ENCODE measurements at regions not wholly inside any gene's neighbourhood (a gene's known extent, or its start where the extent isn't known, plus 50 kb on each side); places are given as distances from the start of the nearest gene placed in this dataset.

- TF ChIP-seq JUND (IDR thresholded peaks at IDR 0.05) (no peak), GATA2 (CRISPR knock-in tag; IDR thresholded peaks at IDR 0.05) (no peak), GABPA (IDR thresholded peaks at IDR 0.05; ENCODE audit: low read depth) (no peak), FOXJ3 (CRISPR knock-in tag; IDR thresholded peaks at IDR 0.05) (no peak)
These were observed 180.3 kb downstream of the ZDHHC21 start (continued) for GRCh38 chr9:14512942-14513341.

- DNase-seq, result no peak
- H3K36me3 ChIP-seq (replicated peaks in 1 of 2; ENCODE audit: control insufficient read depth in 1 of 2, insufficient read depth in 2 of 2, low read length in 1 of 2), result no peaks in the 10 kb centered on the region
- H3K4me1 ChIP-seq (ENCODE audit: control insufficient read depth in 1 of 2, insufficient read depth in 2 of 2, low read depth in 1 of 2, low read length in 1 of 2), result peaks cover 0 to 10% of the 10 kb centered on the region in 2 experiments; a peak in 2 of 4 replicates
- no peak overlapping the region for H3K9ac ChIP-seq
- no peak overlapping the region for H3K27ac ChIP-seq (ENCODE audit: low read depth in 2 of 2, low read length in 1 of 2)
- no peak overlapping the region for H3K4me2 ChIP-seq
- CTCF ChIA-PET, result no interaction called here
- no peaks in the 10 kb centered on the region for H3F3A ChIP-seq (replicated peaks; ENCODE audit: insufficient read depth)
- H3K79me2 ChIP-seq (ENCODE audit: insufficient read depth), result no peaks in the 10 kb centered on the region
- H2AFZ ChIP-seq (ENCODE audit: low read depth), result no peak overlapping the region
- no peaks in the 10 kb centered on the region for H3K9me2 ChIP-seq
- no peak for TF ChIP-seq IRF3 (IDR thresholded peaks at IDR 0.05; ENCODE audit: low read depth, low read length)
- TF ChIP-seq RCOR1 (IDR thresholded peaks at IDR 0.05; ENCODE audit: low read length), result no peak
- TF ChIP-seq YY1 (IDR thresholded peaks at IDR 0.05; ENCODE audit: low read depth), result no peak
- TF ChIP-seq CHD2 (IDR thresholded peaks at IDR 0.05; ENCODE audit: low read length, partially characterized antibody), result no peak
- TF ChIP-seq MXI1 (IDR thresholded peaks at IDR 0.05; ENCODE audit: low read depth, low read length), result no peak
- TF ChIP-seq JUND (IDR thresholded peaks at IDR 0.05), result no peak
- TF ChIP-seq MEF2A (IDR thresholded peaks at IDR 0.05; ENCODE audit: borderline replicate concordance, low read depth), result no peak
- TF ChIP-seq EP300 (IDR thresholded peaks at IDR 0.05; ENCODE audit: borderline replicate concordance in 1 of 2, low read depth in 1 of 2, low read length in 1 of 2), result no peak
- no peak for TF ChIP-seq USF1 (IDR thresholded peaks at IDR 0.05; ENCODE audit: borderline replicate concordance, low read depth)
- no peak for TF ChIP-seq TCF12 (IDR thresholded peaks at IDR 0.05)
- TF ChIP-seq, protein P1, sequence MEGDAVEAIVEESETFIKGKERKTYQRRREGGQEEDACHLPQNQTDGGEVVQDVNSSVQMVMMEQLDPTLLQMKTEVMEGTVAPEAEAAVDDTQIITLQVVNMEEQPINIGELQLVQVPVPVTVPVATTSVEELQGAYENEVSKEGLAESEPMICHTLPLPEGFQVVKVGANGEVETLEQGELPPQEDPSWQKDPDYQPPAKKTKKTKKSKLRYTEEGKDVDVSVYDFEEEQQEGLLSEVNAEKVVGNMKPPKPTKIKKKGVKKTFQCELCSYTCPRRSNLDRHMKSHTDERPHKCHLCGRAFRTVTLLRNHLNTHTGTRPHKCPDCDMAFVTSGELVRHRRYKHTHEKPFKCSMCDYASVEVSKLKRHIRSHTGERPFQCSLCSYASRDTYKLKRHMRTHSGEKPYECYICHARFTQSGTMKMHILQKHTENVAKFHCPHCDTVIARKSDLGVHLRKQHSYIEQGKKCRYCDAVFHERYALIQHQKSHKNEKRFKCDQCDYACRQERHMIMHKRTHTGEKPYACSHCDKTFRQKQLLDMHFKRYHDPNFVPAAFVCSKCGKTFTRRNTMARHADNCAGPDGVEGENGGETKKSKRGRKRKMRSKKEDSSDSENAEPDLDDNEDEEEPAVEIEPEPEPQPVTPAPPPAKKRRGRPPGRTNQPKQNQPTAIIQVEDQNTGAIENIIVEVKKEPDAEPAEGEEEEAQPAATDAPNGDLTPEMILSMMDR (IDR thresholded peaks at IDR 0.05), result no peak
- TF ChIP-seq, protein P2, sequence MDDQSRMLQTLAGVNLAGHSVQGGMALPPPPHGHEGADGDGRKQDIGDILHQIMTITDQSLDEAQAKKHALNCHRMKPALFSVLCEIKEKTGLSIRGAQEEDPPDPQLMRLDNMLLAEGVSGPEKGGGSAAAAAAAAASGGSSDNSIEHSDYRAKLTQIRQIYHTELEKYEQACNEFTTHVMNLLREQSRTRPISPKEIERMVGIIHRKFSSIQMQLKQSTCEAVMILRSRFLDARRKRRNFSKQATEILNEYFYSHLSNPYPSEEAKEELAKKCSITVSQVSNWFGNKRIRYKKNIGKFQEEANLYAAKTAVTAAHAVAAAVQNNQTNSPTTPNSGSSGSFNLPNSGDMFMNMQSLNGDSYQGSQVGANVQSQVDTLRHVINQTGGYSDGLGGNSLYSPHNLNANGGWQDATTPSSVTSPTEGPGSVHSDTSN (IDR thresholded peaks at IDR 0.05), result no peak
- no peak for TF ChIP-seq GABPA (IDR thresholded peaks at IDR 0.05; ENCODE audit: low read depth)
- POLR2A ChIA-PET, result no interaction called here
- H3K9me3 ChIP-seq, result no peaks in the 10 kb centered on the region
- H4K20me1 ChIP-seq (ENCODE audit: insufficient read depth), result no peaks in the 10 kb centered on the region
- H3K4me3 ChIP-seq (ENCODE audit: low read depth in 2 of 2, low read length in 1 of 2), result no peak overlapping the region
- no peaks in the 10 kb centered on the region for H3K27me3 ChIP-seq (ENCODE audit: insufficient read depth)
These were observed 181.8 kb downstream of the ZDHHC21 start for GRCh38 chr9:14511452-14511851.
